GM12874 (cell line): ENCODE measurements at regions not wholly inside any gene's neighbourhood (a gene's known extent, or its start where the extent isn't known, plus 50 kb on each side); places are given as distances from the start of the nearest gene placed in this dataset.

Experiments used
- TF ChIP-seq, protein P1 (sequence below): IDR thresholded peaks from 2 replicates; pipeline ENCODE4 v1.5.1; 2011; ENCODE audit warnings: low read depth, mild to moderate bottlenecking, control low read depth, low read length, moderate library complexity; ENCODE audit not compliant: insufficient read depth

- TF ChIP-seq, protein P1, sequence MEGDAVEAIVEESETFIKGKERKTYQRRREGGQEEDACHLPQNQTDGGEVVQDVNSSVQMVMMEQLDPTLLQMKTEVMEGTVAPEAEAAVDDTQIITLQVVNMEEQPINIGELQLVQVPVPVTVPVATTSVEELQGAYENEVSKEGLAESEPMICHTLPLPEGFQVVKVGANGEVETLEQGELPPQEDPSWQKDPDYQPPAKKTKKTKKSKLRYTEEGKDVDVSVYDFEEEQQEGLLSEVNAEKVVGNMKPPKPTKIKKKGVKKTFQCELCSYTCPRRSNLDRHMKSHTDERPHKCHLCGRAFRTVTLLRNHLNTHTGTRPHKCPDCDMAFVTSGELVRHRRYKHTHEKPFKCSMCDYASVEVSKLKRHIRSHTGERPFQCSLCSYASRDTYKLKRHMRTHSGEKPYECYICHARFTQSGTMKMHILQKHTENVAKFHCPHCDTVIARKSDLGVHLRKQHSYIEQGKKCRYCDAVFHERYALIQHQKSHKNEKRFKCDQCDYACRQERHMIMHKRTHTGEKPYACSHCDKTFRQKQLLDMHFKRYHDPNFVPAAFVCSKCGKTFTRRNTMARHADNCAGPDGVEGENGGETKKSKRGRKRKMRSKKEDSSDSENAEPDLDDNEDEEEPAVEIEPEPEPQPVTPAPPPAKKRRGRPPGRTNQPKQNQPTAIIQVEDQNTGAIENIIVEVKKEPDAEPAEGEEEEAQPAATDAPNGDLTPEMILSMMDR = no peak
Measured at GRCh38 chr5:56335212-56335611, 102.1 kb upstream of the ANKRD55 start.

- TF ChIP-seq, protein P1 = no peak
Measured at GRCh38 chr5:56330806-56331205, 97.7 kb upstream of the ANKRD55 start.

GRCh38 chr5:56330167-56330566 is 97.0 kb upstream of the ANKRD55 start:
- TF ChIP-seq, protein P1 = no peak

DNA sequence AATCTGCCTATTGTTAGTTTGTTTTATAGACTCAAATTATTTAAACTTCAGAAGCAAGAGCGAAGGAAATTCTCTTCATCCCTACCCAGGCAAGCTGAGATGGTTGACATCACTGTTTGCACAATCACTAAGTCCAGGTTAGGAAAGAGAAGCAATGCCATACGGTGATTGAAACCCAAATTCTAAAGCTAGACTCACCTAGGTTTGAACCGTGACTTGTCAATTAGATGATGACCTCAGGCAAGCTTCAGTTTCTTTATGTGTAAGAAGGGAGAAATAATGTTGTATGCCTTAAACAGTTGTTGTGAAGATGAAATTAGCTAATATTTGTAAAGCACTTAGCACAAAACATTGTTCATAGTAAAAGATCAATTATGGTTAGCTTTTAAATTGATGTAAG is 96.5 kb upstream of the ANKRD55 start:
- TF ChIP-seq, protein P1 = no peak

DNA sequence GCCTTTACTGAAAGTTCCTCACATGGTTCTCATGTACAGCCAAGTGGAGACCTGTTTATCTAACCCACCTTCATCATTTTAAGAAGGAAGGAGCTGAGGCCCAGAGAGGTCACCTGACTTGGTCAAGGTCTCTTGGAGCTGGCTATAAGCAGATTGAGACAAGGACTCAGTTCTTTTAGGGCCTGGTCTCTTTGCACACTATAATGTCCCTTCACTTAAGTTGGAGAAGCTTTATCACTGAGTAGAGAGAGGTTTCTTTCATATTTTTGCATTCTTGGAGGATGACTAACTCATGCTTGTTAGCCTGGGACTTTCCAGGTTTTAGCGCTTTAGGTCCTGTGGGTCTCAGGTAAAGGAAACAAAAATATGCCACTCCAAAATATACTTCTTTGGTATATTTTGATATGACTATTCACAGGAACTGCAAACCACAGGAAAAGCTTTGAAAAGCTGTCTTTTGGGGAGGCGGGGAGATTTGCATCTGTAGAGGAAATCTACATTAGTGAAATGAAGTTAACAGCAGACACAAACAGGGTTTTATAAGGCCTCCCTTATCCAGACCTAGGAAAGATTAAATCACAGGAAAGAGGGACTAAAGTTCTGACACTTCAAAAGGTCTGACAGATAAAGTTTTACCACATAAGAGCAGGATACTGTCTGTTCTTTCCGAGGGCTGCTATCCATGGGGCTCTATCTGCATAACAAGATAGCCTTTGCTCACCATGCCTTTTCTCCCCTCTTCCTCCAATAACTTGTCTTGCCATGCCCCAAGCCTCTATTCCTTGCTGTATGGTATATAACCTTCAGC is 95.8 kb upstream of the ANKRD55 start:
- TF ChIP-seq, protein P1 = no peak

DNA sequence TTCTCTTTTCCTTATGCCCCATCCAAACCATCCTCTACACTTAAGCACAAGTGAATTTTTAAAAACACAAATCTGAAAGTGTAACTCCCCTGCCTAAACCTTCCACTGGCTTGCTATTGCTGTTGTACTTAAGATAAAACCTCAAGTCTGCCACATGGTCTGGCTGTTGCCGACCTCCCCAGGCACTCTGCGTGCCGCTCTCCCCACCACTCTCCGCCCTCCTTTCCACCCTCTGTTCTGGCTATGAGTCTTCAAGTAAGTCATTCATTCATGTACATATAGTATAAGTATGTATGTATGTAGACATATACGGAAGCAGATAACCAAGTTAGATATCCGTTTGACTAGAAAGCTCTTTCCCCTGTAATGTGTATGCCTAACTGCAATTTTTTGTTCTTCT is 94.7 kb upstream of the ANKRD55 start:
- TF ChIP-seq, protein P1 = no peak

DNA sequence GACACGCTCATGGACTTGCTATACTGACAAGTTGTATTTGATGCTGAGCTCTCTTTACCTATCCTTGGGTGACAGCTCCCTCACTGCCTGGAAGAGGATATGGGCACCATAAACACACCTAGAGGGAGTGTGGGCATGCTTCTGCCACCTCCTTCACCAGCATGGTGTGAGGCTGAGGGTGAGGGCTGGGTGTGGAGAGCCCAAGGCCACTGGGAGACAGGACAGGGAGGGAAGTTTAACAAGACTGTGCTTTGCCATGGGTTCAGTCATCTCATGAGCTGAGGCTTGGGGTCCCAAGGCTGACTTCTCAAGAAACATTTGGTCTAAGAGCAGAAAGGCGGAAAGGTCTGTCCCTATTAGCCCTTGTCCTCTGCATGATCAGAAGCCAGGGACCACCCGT is 93.6 kb upstream of the ANKRD55 start:
- TF ChIP-seq, protein P1 = no peak
